ENCODE measurements at regions not wholly inside any gene's neighbourhood (a gene's known extent, or its start where the extent isn't known, plus 50 kb on each side); places are given as distances from the start of the nearest gene placed in this dataset.

GRCh38 chr20:12173347-12174012 is 255.8 kb downstream of the BTBD3 start:
- Histone ChIP-seq H3K27me3 (replicated peaks) (no peaks in the 10 kb centered on the region), H3K4me3 (ENCODE audit: low read depth, low read length) (no peak overlapping the region), H3K36me3 (replicated peaks) (no peaks in the 10 kb centered on the region), H3K27ac (no peak overlapping the region)
- in situ Hi-C loops (cut with HindIII; ENCODE audit: low pct_ligation_motif_present, low sequenced_read_pairs), result no loop called here
- no peak for DNase-seq
- TF ChIP-seq CTCF (IDR thresholded peaks at IDR 0.05; ENCODE audit: low read depth, low read length, missing control alignments), result no peak

GRCh38 chr20:12175538-12175937 is 257.8 kb downstream of the BTBD3 start:
- Histone ChIP-seq H3K36me3 (replicated peaks) (no peaks in the 10 kb centered on the region), H3K27ac (no peak overlapping the region), H3K27me3 (replicated peaks) (no peaks in the 10 kb centered on the region), H3K4me3 (ENCODE audit: low read depth, low read length) (no peak overlapping the region)
- no peak for TF ChIP-seq CTCF (IDR thresholded peaks at IDR 0.05; ENCODE audit: low read depth, low read length, missing control alignments)
- in situ Hi-C loops (cut with HindIII; ENCODE audit: low pct_ligation_motif_present, low sequenced_read_pairs), result no loop called here
- no peak for DNase-seq

GRCh38 chr20:12177657-12178293 is 260.1 kb downstream of the BTBD3 start:
- in situ Hi-C loops (cut with HindIII; ENCODE audit: low pct_ligation_motif_present, low sequenced_read_pairs), result no loop called here
- no peak for TF ChIP-seq CTCF (IDR thresholded peaks at IDR 0.05; ENCODE audit: low read depth, low read length, missing control alignments)
- no peak for DNase-seq

GRCh38 chr20:12179692-12180091 is 262.0 kb downstream of the BTBD3 start:
- DNase-seq, result no peak
- in situ Hi-C loops (cut with HindIII; ENCODE audit: low pct_ligation_motif_present, low sequenced_read_pairs), result no loop called here
- Histone ChIP-seq H3K36me3 (replicated peaks) (no peaks in the 10 kb centered on the region), H3K4me3 (ENCODE audit: low read depth, low read length) (no peak overlapping the region), H3K27me3 (replicated peaks) (no peaks in the 10 kb centered on the region), H3K27ac (no peak overlapping the region)
- TF ChIP-seq CTCF (IDR thresholded peaks at IDR 0.05; ENCODE audit: low read depth, low read length, missing control alignments), result no peak

More at GRCh38 chr20:12177657-12178293, 260.1 kb downstream of the BTBD3 start:
- Histone ChIP-seq H3K27ac (no peak overlapping the region), H3K27me3 (replicated peaks) (no peaks in the 10 kb centered on the region), H3K4me3 (ENCODE audit: low read depth, low read length) (no peak overlapping the region), H3K36me3 (replicated peaks) (no peaks in the 10 kb centered on the region)

- Histone ChIP-seq H3K27me3 (replicated peaks) (no peaks in the 10 kb centered on the region), H3K27ac (no peak overlapping the region), H3K4me3 (ENCODE audit: low read depth, low read length) (no peak overlapping the region), H3K36me3 (replicated peaks) (no peaks in the 10 kb centered on the region)
- in situ Hi-C loops (cut with HindIII; ENCODE audit: low pct_ligation_motif_present, low sequenced_read_pairs), result no loop called here
- DNase-seq, result no peak
- TF ChIP-seq CTCF (IDR thresholded peaks at IDR 0.05; ENCODE audit: low read depth, low read length, missing control alignments), result no peak
Observed at GRCh38 chr20:12180107-12180661, 262.5 kb downstream of the BTBD3 start.

Measured in brain microvascular endothelial cell (primary cell).